Gastroesophageal sphincter (tissue), 2 donors: ENCODE measurements at regions not wholly inside any gene's neighbourhood (a gene's known extent, or its start where the extent isn't known, plus 50 kb on each side); places are given as distances from the start of the nearest gene placed in this dataset.

Source experiments
- POLR2A ChIP-seq, 2 donors: fragments of 450-650 bp; IDR thresholded peaks; one replicate each; pipeline ENCODE4 v1.6.1; 2017; ENCODE audit warnings: antibody characterized with exemption in 2 of 2, mild to moderate bottlenecking in 2 of 2, moderate library complexity in 1 of 2
- POLR2AphosphoS5 ChIP-seq: sonication (generic); formaldehyde crosslinking; IDR thresholded peaks from one replicate; pipeline ENCODE4 v1.6.1; 2017; ENCODE audit warnings: antibody characterized with exemption

GRCh38 chr12:70028515-70028914 is 203.5 kb downstream of the MYRFL start:
- no peak for TF ChIP-seq POLR2AphosphoS5
- no peak for TF ChIP-seq POLR2A (IDR thresholded peaks at IDR 0.05)
